Activated T-helper 1 cell treated with anti-CD3 and anti-CD28 coated beads, Interleukin-12 subunit alpha, Interleukin-12 subunit beta, Interleukin-2, Interleukin-4 antibody, amounts not matched to agents 30 ng/mL and 10 ng/mL and 1 ng/mL, durations not matched to agents 14 hours and 24 hours and 36 hours (primary cell): ENCODE measurements at regions not wholly inside any gene's neighbourhood (a gene's known extent, or its start where the extent isn't known, plus 50 kb on each side); places are given as distances from the start of the nearest gene placed in this dataset.
"Not testable (repeated sequence)": the region's sequence is repeated elsewhere in the genome, so short reads cannot be mapped to it uniquely, and the experiment has no call there.

ENCODE experiments used
- DNase-seq: peaks from one replicate; pipeline ENCODE4 v3.0.0; 2021; ENCODE audit warnings: low spot score
- H3K27ac Mint-ChIP-seq: one replicate; pipeline ENCODE4 v1.8.0; 2021; ENCODE audit warnings: mild to moderate bottlenecking, mixed read lengths
- H3K27me3 Mint-ChIP-seq: one replicate; pipeline ENCODE4 v1.8.0; 2022; ENCODE audit warnings: mild to moderate bottlenecking, moderate library complexity, mixed read lengths; ENCODE audit not compliant: insufficient read depth
- H3K36me3 Mint-ChIP-seq: one replicate; pipeline ENCODE4 v1.8.0; 2021; ENCODE audit warnings: low read depth, mixed read lengths
- H3K4me1 Mint-ChIP-seq: one replicate; pipeline ENCODE4 v1.8.0; 2021; ENCODE audit warnings: low read depth, mixed read lengths
- H3K4me3 Mint-ChIP-seq: one replicate; pipeline ENCODE4 v1.8.0; 2021; ENCODE audit warnings: mild to moderate bottlenecking, moderate library complexity, mixed read lengths
- H3K9me3 Mint-ChIP-seq: one replicate; pipeline ENCODE4 v1.8.0; 2021; ENCODE audit warnings: mixed read lengths
- intact Hi-C: fragments of 100-400 bp; cut with micrococcal nuclease; formaldehyde crosslinking; loops from one replicate; pipeline ENCODE4 v1.15.1; 2024

DNA sequence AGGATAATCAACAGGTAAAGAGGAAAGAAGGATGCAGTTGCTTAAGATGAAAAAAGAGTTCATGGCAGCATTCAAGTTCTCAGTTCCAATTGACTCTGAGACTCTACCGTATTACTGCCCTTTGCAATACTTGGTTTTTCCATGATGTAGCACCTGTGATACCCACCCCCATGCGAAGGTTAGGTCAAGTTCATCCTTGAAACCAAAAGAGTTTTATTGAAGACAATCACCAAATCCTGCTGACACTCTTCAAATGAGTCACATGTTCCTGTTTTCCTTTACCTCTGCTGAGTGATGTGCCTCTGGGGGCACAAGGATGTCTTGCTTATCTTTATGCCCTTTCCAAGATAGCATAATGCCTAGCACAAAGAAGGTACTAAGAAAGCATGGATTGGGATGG is 111.3 kb upstream of the SLC7A14 start:
- H3K27me3 Mint-ChIP-seq, result no peaks in the 10 kb centered on the region

DNA sequence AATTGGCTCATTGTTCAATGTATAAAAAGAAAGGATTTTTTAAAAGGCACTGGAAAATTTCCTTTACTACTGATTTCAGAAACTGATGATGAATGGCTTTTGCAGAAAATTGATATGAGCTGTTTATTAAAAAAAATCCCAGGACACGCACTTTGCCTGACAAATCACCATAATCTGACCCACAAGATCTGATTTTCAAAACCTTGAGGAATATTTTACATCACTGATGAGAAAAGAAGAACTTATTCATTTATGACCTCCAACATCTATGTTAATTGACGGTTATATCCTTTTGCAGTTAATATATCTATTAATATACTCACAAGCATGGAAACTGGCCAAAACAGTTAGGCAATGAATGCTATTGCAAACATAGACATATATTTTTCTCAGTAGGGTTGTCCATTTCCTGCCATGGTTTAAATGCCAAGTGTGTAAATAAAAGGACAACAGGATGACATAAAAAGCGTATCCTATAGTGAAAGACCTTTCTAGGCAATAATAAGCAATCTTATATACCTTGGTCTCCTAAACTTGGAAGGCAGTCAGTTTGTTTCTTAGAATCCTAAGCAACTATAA is 109.7 kb upstream of the SLC7A14 start:
- no peaks in the 10 kb centered on the region for H3K9me3 Mint-ChIP-seq
- no peaks in the 10 kb centered on the region for H3K36me3 Mint-ChIP-seq
- intact Hi-C loops, result loop anchor here (10.0 kb wide), 1 partner anchor 511 kb away; the partner anchor contains the start of gene PHC3
- no peaks in the 10 kb centered on the region for H3K27me3 Mint-ChIP-seq
- H3K4me1 Mint-ChIP-seq, result peaks cover 8% of the 10 kb centered on the region
- DNase-seq, result no peak
- H3K27ac Mint-ChIP-seq, result no peak overlapping the region
- H3K4me3 Mint-ChIP-seq, result no peak overlapping the region

More for the DNA sequence above, 111.3 kb upstream of the SLC7A14 start:
- Mint-ChIP-seq H3K4me3 (no peak overlapping the region), H3K27ac (no peak overlapping the region), H3K36me3 (no peaks in the 10 kb centered on the region), H3K4me1 (peaks cover 8% of the 10 kb centered on the region), H3K9me3 (no peaks in the 10 kb centered on the region)
- no peak for DNase-seq
- intact Hi-C loops, result loop anchor here (10.0 kb wide), 1 partner anchor 512 kb away; the partner anchor contains the start of gene PHC3

DNA sequence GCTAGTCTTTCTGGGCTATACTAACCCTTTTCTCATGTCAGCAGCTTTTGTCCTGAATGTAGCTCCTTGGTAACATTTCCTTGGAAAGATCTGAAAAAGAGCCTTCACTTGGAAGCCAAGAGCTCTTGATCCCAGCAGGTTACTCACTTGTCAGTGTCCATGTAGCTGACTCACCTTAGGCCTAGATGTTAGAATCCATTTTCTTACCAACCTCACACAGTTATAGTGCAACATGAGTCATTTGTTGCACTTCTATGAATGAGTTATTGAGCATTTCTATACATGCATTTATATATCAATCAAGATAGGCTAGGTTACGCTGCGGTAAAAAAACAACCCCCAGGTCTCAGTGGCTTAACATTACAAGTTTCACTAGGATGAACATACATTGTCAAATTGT is 106.8 kb upstream of the SLC7A14 start:
- Mint-ChIP-seq H3K4me3 (no peak overlapping the region), H3K36me3 (no peaks in the 10 kb centered on the region), H3K4me1 (peaks cover 7% of the 10 kb centered on the region), H3K27ac (no peak overlapping the region), H3K9me3 (no peaks in the 10 kb centered on the region), H3K27me3 (no peaks in the 10 kb centered on the region)
- intact Hi-C loops, result loop anchor here (10.0 kb wide), 1 partner anchor 508 kb away; the partner anchor contains the start of gene PHC3
- DNase-seq, result no peak

DNA sequence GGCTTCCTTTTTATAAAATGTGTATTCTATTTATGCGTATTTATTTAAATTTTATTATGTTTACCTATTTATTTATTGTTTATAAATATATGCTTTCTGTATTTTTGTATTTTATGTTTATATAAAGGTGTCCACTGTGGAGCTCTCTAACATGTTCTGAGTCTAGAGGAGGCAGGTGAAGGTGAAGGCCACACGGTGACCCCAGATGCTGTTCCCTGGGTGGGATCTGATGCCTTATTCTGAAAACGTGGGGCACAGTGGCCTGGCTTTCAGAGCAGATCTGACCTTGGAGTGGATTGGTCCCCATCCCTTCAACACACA is 104.7 kb upstream of the SLC7A14 start:
- no peak for DNase-seq
- H3K4me1 Mint-ChIP-seq, result no peaks in the 10 kb centered on the region
- H3K9me3 Mint-ChIP-seq, result no peaks in the 10 kb centered on the region
- H3K27ac Mint-ChIP-seq, result no peak overlapping the region
- no peak overlapping the region for H3K4me3 Mint-ChIP-seq
- intact Hi-C loops, result loop anchor here (1.0 to 10.0 kb wide), 2 partner anchors 276 to 506 kb away; partner anchors contain the start of gene PHC3
- no peaks in the 10 kb centered on the region for H3K36me3 Mint-ChIP-seq
- no peaks in the 10 kb centered on the region for H3K27me3 Mint-ChIP-seq

DNA sequence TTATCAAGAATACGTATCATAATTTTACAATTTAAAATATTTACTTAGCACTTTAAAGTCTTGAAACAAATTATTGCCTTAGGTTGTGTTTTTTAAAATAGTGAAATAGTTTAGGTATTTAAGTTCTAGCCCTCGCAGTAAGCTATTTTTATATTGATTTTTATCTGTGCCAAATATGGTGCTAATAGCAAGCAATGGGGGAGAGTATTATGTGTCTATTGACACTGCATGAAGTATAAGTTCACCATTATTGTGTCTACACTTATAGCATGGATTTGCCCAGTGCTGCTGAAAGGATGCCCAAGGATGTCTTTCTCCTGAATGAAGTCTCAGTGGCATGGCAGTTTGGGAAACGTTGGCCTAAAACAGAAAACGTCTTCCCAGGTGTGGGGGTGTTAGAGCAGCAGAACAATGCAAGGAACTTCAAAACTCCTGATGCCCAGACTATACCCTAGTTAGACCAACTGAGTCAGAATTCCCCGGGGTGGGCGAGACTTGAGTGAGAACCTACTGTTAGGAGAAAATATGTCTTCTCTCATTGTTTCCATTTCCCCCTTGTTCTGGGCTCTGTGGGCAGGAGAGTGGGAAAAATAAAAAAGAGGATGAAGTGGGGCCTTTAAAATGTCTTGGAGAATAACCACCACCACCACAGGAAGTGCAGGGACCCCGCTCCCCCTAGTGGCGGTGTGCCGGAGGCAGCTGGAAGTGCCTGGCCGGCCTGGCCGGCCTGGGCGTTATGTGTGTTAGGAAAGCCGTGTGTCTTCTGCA is 104.2 kb upstream of the SLC7A14 start:
- Mint-ChIP-seq H3K36me3 (no peaks in the 10 kb centered on the region), H3K4me1 (no peaks in the 10 kb centered on the region), H3K27ac (no peak overlapping the region), H3K27me3 (no peaks in the 10 kb centered on the region), H3K4me3 (no peak overlapping the region), H3K9me3 (no peaks in the 10 kb centered on the region)
- DNase-seq, result no peak
- intact Hi-C loops, result loop anchor here (1.0 to 10.0 kb wide), 2 partner anchors 276 to 505 kb away; partner anchors contain the start of gene PHC3

DNA sequence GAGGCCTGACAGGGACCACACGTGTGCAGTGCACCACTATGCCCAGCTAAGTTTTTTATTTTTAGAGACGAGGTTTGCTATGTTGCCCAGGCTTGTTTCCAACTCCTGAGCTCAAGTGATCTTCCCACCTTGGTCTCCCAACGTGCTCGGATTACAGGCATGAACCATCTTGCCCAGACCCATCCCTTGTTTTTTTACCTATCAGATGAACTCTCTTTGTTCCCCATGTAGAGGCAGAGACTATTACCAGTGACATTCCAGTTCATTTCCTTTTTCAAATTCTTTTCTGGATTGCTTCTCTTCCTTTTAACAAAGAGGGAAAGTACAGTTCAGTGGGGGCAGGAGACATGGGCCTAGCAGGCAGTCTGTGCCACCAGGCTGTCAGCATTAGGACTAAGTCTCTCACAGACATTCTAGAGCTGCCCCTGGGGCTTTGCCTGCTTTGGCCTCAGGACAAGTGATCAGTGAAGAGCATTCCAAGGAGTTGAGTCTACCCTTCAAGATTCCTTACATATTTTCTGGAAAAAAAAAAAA is 103.5 kb upstream of the SLC7A14 start:
- Mint-ChIP-seq H3K27me3 (no peaks in the 10 kb centered on the region), H3K4me1 (no peaks in the 10 kb centered on the region), H3K4me3 (no peak overlapping the region), H3K27ac (no peak overlapping the region), H3K36me3 (no peaks in the 10 kb centered on the region), H3K9me3 (no peaks in the 10 kb centered on the region)
- intact Hi-C loops, result no loop called here
- DNase-seq, result no peak

DNA sequence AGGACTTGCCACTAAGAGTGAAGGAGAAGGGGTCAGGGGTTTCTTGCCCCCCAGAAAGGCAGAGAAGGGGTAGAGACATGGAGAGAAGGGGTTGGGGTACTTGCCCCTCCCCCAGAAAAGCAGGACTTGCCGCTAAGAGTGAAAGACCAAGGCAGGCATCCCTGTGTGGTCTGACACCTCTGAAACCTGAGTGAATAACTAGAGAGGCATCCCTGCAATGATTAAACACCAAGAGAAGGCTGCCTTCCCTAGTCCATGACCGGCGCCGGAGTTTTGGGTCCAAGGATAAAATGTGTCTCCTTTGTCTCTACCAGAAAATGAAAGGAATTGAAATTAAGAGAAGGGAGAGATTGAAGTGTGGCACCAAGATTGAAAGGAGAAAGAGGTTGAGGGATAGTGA is 102.3 kb upstream of the SLC7A14 start:
- H3K27me3 Mint-ChIP-seq, H3K4me1 Mint-ChIP-seq, DNase-seq, H3K27ac Mint-ChIP-seq, H3K9me3 Mint-ChIP-seq, H3K4me3 Mint-ChIP-seq, H3K36me3 Mint-ChIP-seq, intact Hi-C loops: not testable (repeated sequence)

DNA sequence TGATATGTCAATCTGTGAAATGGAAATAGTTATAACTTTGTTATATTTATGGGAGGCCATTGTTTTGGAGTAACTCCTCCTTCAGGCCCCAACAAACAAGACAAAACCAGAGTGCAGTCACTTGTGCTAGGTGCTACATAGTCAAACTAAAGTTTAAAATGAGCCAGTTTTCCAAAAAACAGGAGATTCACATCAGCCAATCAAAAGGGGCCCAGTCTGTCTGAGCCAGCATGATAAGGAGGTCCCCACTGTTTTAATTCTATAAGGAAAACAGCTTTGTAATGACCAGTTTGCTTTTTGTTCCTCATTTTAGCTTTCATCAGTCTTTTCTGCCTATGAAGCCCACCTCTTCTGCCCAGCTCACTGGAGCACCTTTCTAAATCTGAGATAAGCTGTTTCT is 94.7 kb upstream of the SLC7A14 start:
- no peak overlapping the region for H3K27ac Mint-ChIP-seq

DNA sequence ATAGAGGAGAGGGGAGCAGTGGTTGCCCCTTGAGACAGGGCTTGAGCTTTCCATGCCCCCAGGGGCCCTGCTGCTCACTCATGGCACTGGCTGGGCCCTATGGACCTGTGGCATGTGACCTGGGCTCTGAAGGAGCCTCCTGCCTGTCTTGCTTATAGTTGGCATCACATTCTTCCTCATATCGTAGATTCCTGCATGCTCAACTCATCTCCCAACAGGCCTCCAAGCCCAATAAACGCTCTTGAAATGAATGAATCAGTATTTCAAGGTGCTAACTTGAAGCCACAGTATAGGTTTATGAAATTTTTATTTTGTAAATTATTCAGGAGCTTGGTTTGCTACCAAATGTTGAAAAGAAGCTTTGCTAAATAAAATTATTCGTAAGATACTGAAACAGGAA is 93.3 kb upstream of the SLC7A14 start:
- no peaks in the 10 kb centered on the region for H3K9me3 Mint-ChIP-seq
- H3K27ac Mint-ChIP-seq, result no peak overlapping the region
- no peaks in the 10 kb centered on the region for H3K36me3 Mint-ChIP-seq
- no peak for DNase-seq
- H3K27me3 Mint-ChIP-seq, result peaks cover 3% of the 10 kb centered on the region
- no peaks in the 10 kb centered on the region for H3K4me1 Mint-ChIP-seq
- H3K4me3 Mint-ChIP-seq, result no peak overlapping the region
- intact Hi-C loops, result no loop called here

More for the DNA sequence above, 94.7 kb upstream of the SLC7A14 start:
- no peaks in the 10 kb centered on the region for H3K9me3 Mint-ChIP-seq
- intact Hi-C loops, result no loop called here
- no peaks in the 10 kb centered on the region for H3K4me1 Mint-ChIP-seq
- H3K27me3 Mint-ChIP-seq, result peaks cover 3% of the 10 kb centered on the region
- DNase-seq, result no peak
- H3K36me3 Mint-ChIP-seq, result no peaks in the 10 kb centered on the region
- H3K4me3 Mint-ChIP-seq, result no peak overlapping the region

DNA sequence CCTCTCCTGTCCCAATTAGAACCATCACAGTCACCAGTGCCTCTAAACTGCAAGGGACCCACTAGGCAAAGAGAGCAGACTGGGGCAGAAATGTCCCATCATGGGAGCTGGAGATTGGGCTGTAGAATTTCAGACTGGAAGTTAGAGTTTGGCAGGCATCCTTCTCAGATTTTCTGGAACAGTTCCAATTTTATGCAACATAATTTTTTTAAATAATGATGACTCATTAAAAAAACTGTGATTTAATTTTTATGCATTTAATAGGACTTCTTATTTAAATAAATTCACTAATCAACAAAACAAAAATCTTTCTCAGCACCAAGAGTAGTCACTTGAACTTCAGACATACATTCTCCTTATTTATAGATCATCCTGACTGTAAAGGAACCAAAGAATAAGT is 84.6 kb upstream of the SLC7A14 start:
- Mint-ChIP-seq H3K9me3 (no peaks in the 10 kb centered on the region), H3K27me3 (peaks cover 2% of the 10 kb centered on the region), H3K4me1 (no peaks in the 10 kb centered on the region), H3K27ac (no peak overlapping the region), H3K4me3 (no peak overlapping the region), H3K36me3 (no peaks in the 10 kb centered on the region)
- intact Hi-C loops, result no loop called here
- DNase-seq, result no peak

DNA sequence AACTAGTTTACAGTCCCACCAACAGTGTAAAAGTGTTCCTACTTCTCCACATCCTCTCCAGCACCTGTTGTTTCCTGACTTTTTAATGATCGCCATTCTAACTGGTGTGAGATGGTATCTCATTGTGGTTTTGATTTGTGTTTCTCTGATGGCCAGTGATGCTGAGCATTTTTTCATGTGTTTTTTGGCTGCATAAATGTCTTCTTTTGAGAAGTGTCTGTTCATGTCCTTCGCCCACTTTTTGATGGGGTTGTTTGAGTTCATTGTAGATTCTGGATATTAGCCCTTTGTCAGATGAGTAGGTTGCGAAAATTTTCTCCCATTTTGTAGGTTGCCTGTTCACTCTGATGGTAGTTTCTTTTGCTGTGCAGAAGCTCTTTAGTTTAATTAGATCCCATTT is 77.1 kb upstream of the SLC7A14 start:
- H3K27me3 Mint-ChIP-seq, H3K4me3 Mint-ChIP-seq, H3K27ac Mint-ChIP-seq, intact Hi-C loops, DNase-seq, H3K36me3 Mint-ChIP-seq, H3K4me1 Mint-ChIP-seq, H3K9me3 Mint-ChIP-seq: not testable (repeated sequence)

DNA sequence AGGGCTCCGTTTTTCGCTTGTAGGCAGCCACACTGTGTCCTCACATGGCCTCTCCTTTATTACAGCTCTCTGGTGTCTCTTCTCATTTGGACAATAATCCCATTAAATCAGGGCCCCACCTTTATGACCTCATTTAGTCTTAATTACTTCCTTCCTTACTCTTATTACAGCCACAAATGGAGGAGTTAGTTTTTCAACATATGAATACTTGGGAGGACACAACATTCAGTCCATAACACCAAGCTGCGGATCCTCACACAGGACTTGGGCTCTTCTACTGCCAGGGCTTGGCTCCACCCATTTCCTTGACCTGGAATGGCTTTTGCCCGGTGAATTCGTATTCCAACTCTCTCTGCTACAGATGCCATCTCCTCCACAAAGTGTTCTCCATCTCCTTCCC is 74.3 kb upstream of the SLC7A14 start:
- H3K4me1 Mint-ChIP-seq, result no peaks in the 10 kb centered on the region
- H3K27me3 Mint-ChIP-seq, result peaks cover 1% of the 10 kb centered on the region
- H3K27ac Mint-ChIP-seq, result no peak overlapping the region
- DNase-seq, result no peak
- H3K4me3 Mint-ChIP-seq, result no peak overlapping the region
- no peaks in the 10 kb centered on the region for H3K9me3 Mint-ChIP-seq
- H3K36me3 Mint-ChIP-seq, result no peaks in the 10 kb centered on the region
- intact Hi-C loops, result no loop called here

DNA sequence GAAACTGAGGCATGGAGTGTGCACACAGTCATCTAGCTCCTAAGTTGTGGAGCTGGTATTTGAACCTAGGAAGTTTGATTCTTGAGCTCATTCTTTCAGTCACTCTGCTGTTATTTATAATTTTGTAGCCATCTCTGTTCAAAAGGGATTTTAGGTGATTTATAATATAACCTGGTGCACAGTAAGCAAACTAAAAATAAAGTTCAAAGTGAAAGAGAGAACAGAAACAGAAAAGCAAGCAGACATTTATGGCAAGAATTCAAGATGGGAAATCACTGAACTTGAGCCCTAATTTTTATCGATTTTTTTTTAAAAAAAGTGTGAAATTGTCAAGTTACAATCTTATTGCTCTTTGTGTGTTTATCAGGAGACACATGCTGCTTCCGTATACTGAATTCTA is 71.4 kb upstream of the SLC7A14 start:
- Mint-ChIP-seq H3K27me3 (peaks cover 1% of the 10 kb centered on the region), H3K36me3 (no peaks in the 10 kb centered on the region), H3K27ac (no peak overlapping the region), H3K4me3 (no peak overlapping the region), H3K9me3 (no peaks in the 10 kb centered on the region), H3K4me1 (no peaks in the 10 kb centered on the region)
- no peak for DNase-seq
- intact Hi-C loops, result no loop called here
